GM19025 (cell line): ENCODE measurements at regions not wholly inside any gene's neighbourhood (a gene's known extent, or its start where the extent isn't known, plus 50 kb on each side); places are given as distances from the start of the nearest gene placed in this dataset.

Source experiments
- ATAC-seq: cut with Tn5 transposase; IDR thresholded peaks from one replicate; pipeline ENCODE4 v1.9.1; 2021; ENCODE audit warnings: mild to moderate bottlenecking, low read depth, moderate library complexity; ENCODE audit not compliant: unreplicated experiment

DNA sequence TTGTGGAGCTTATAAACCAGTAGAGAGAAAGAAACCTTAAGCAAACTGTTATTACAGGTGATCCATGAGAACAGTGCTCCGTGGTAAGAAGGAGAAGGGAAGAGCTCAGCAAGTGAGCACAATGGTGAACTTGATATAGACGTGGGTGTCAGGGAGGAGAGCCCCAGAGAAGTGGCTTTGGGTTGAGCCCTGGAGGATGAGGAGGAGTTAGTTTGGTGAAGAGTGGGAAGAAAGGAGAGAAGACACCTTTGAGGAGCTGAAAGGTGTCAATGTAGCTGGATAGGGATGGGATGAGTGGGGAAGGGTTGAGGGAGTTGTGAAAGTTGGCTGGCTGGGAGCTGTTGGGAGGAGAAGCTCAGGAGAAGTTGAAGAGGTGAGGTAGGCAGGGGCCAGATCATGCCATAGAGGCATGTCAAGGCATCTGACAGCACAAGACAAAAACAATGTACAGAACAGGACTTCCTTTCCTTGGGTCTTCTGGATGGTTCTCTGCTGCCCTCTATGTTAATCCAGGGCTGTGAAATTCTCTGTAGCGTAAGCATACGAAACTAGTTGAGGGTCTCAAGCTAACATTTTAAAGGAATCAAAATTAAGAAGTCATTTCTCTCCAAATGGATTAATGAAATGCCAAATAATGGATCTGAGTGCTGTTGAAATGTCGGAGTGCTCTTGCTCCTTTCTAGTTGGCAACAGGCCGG, 501.9 kb downstream of the KDM4C start:
- ATAC-seq = no peak

DNA sequence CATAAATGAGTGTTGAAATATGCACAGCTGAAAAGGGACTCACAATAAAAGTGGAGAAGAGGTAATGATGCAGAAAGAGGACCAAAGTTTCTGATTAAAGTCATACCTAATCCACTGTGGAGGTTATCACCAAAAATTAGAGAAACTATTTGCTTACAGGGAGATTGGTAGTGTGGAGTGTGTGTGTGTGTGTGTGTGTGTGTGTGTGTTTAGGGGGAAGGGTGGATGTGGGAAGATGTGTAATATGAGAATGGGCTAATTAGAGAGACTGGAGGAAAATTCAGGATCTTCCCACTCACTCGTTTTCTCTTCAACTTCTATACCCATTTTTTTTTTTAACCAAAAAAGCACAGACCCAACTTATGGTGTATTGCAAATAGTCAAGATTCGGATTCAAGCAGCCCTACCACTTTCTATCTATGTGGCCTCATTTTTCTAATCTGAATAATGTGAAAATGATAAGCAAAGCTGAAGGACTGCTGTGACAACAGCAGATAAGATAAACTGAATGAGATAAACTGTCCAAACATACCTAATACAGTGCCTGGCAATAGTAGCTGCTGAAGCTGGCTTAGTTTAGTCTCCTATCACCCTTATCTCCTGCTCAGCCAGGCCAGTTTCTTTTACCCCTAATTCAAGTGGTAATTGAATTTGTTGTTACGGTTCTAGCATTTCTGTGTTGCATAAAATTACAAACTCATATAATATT, 501.1 kb downstream of the KDM4C start:
- ATAC-seq = no peak

DNA sequence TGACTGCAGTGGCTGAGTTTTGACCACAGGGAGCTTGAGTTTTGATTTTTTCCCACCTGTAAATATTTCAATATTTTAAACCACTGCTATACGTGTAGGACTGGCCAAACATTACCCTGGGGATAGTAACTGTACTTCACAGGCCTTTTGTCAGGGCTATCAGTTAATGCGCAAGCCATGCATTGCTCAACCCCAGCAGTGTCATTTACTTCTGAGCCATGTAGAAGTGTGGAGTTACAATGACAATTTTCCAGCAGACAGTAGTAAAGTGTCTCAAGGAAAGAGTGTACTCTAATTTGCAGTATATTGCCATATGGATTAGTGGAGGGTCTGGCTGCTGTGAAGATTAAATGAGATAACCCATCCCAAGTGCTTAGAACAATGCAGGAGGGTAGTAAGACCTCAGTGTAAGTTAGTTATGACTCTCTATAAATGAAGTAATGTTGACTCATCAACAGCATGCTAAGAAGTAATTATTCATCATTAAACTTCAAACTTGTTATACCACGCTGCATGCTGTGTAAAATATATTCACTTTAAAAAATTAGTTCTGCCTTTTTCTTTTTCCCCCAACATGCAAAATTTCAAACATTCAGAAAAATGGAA, 489.2 kb downstream of the KDM4C start:
- no peak for ATAC-seq

DNA sequence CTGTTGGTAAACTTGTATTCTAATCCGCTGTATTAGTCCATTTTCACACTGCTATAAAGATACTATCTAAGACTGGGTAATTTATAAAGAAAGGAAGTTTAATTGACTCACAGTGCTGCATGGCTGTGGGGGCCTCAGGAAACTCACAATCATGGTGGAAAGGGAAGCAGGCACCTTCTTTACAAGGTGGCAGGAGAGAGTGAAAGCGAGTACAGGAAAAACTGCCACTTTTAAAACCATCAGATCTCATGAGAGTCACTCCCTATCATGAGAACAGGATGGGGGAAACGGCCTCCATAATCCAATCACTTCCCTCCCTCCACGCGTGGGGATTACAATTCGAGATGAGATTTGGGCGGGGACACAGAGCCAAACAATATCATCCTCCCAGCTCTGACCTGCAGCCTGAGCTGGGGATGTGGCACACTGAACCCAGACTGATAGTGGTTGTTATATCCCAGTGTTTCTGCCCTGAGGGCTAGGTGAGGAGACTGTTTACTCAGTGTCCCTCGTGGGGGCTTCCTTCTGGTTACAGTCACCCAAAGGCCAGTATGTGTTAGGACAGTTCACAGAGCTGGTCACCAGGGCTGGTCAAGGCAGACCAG, 488.3 kb downstream of the KDM4C start:
- ATAC-seq = no peak

DNA sequence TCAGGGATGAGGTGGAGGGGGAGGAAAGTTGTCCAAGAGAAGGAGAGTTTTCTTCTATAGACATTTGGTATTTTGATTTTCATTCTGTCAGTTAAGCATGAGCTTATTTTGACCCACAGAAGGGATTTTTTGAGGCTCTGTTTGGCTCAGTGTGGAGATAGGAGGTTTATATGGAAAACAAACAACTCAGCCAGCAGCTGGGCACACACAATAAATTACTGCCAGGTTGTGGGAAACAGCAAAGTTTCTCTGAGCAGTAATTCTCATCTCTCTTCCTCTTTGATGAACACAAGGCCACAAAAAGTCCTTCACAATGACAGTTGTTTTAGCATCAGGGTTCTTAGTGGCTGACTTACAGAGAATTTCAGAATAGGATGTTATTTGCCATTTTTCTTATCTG, 486.1 kb downstream of the KDM4C start:
- ATAC-seq = no peak

DNA sequence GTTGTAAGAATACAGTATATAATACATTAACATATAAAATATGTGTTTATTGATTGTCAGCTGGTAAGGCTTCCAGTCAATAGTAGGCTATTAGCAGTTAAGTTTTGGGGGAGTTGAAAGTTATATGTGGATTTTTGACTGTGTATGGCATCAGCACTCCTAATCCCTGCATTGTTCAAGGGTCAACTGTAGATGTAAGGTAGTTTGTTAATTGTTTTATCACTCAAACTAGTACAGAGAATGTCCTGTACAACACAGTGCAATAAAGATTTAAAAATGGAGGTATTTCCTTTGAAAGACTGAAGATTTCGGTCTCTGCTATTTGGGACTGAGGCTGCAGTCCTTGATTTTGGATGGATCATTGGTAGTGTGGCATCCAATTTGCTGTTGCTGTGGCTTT, 484.4 kb downstream of the KDM4C start:
- ATAC-seq = no peak

DNA sequence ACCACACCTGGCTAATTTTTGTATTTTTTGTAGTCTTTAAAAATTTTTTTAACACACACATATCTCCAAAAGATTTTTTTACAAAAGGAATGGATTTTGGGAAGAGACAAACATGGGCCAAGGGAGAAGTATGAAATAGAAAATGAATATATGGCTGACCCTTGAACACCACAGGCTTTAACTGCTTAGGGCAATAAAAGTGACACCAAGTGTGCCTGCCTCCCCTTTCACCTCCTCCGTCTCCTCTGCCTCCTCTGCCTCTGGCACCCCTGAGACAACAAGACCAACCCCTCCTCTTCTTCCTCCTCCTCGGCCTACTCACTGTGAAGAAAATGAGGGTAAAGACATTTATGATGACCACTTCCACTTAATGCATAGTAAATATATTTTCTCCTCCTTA, 483.9 kb downstream of the KDM4C start:
- no peak for ATAC-seq

DNA sequence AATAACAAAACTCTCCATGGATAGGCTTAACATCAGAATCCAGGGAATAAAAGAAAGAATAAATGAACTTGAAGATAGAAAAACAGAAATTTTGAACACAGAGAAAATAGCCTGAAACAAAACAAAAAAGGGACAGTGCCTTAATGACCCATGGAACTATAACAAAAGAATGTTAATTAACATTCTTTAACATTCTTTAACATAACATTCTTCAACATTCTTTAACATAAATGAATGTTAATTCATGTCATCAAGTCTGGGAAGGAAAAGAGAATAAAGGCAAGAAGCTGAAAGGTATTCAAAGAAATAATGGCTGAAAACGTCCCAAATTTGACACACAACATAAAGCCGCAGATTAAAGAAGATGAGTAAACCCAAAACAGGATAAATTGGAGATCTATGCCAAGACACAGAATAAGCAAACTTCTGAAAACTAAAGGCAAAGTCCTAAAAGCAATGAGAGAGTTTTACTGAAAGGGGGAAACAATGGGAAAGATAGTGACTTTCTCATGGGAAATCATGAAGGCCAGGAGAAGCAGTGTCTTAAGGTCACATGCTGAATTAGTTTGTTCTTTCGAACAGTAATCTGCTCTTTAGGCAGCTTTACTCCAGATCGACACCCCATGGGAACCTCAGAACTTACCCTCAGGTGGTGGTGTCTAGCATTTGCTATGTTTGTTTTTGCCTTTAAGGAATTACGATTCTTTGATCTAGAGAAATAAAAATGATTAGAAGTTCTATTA, 483.0 kb downstream of the KDM4C start:
- no peak for ATAC-seq

DNA sequence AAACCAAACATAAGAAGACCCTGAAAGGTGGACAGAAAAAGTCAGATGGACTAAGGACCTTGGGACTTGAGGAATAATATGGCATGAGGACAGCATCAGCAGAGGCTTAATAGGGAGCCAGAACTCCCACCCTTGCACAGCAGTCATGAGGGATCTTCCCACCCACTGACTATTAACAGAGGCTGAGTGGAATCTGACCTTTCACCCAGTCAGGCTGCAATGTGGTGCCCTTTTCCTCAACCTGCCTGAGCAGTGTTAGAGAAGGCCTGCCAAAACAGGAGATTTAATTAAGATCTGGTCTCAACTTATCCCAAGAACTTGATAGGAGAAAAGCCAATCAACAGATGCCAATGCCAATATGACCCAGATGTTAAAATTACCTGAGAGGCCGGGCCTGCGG, 481.9 kb downstream of the KDM4C start:
- no peak for ATAC-seq

DNA sequence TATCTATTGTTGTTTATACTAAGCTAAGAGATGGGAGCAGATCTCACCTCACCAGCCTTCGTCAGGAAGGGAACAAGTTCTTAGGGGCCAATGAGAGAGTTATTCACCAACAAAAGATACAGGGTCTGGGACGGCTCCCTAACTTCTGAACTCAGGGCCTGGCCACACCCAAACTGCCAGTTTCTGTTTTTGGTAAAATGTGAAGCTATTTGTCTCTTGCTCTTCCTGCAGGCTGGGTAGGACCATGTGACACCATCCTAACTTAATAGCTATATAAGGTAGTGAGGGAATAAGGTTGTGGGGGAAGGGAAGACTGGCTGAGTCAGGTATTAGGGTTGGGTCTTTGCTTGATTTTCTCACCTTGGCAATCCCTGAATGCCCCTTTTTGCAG, 480.5 kb downstream of the KDM4C start:
- no peak for ATAC-seq

DNA sequence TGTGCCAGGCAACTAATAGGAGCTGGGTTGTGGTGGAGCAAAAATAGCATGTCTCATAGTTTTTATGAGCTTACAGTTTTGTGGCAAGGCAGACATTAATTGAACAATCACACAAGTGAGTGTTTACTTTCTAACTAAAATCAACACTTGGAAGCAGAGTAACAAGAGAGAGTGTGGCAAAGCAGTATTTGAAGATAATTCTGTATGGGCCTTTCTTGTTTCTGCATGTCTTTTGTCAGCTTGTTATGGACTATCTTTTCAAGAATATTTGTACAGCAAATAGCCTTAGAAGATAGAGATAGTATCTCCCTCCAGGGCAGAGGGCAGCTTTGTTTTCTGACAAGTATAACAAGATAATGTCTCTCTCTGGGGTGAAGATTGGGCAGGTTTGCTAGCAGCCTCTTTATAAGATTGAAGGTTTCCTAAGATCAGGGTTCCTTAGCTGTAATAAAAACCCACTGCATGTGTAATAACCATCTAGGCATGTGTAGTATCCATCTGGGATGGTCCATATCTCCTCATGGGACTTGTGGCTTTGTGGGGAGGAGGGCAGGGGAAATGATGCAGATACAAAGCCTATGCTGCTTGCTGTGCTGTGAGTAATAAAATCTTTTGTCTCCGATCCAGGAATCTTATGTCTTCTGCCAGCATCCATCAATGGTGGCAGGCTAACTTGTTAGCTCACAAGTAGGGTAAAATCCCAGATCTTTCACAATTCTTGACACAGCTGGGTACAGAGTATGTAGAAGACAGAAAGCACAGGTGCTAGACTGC, 479.9 kb downstream of the KDM4C start:
- ATAC-seq = no peak

DNA sequence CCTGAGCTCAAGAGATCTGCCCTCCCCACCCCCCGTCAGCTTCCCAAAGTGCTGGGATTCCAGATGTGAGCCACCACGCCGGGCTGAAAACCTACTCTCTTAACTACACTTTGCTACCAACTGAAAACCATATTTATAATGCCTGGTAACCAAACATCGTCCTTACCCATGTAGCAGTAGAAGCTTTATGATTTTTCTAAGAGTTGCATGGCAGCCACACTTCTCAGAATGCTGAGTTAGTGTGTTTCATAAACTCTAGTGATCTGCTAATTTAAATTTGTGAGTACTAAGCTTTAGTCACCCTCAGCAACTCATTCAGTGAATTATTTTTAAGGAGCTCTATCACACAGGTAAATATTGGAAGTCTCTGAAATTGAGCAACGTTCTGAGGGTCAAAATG, 478.4 kb downstream of the KDM4C start:
- ATAC-seq = no peak

DNA sequence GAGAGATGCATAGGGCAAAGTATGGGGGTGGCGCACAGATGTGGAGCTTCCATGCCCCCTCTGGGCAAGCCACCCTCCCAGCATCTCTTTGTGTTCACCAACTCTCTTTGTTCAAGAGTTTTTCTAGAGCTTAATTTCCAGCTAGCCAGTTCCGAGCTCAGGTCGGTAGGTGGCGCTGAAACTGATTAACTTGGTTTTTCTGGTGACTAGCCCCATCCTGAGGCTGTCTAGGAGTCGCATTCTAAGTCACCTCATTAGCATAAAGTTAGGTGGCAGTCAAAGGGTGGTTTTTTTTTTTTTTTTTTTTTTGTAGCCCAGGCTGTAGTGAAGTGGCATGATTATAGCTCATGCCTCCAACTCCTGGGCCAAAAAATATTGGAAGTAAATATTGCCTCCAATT, 476.4 kb downstream of the KDM4C start:
- no peak for ATAC-seq

DNA sequence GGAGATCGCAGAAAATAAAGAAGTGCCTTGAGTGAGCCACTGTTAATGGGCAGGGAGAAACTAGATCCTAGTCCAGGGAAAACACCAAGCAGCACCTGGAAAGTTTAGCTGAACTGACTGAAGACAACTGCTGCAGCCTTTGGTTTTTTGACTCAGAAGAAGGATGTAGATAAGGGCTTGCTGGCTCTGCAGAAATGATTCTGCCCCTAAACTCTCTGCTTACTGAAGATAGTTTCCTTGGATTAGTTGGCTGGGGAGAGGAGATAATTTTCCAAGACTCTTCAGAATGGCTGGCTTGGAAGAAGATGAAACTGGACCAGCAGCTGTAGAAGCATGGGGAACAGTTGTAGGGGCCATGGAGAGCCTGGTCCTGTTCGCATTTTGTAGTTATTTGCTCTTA, 471.8 kb downstream of the KDM4C start:
- no peak for ATAC-seq

DNA sequence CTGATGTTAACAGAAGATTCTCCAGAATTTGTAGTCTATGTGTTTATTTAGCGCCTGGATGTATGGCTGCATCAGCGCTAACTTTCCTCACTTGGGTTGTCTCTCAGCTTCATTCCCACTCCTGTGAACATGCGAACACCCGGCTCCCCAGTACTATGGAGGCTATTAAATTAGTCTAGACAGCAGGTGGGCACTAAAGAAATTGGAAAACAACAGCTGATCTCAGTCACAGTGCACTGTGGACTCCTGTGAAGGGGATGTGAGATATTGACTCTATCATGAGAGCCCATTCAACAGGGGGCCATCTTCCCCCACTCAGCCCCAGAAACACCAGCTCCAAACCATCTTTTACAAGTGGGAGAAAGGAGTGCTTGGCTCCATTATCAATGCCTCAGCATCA, 471.0 kb downstream of the KDM4C start:
- no peak for ATAC-seq

DNA sequence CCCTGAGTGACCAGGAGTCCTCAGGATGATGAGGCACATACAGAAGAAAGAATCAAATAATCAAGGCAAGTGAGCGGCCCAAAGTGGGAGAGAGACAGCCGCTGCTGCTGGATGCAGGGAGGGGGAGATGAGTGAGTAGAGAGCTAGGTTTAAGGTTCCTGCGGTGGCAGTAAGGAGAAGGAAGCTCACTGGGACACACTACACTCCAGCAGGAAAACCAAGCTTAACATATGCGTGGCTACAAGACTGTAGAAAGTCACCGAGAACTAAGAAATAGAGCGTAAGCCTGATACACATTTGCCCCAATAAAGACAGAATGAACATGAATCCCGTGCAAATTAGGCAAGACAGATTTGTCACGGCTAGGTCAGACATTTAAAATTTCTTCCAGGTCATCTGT, 470.2 kb downstream of the KDM4C start:
- no peak for ATAC-seq

DNA sequence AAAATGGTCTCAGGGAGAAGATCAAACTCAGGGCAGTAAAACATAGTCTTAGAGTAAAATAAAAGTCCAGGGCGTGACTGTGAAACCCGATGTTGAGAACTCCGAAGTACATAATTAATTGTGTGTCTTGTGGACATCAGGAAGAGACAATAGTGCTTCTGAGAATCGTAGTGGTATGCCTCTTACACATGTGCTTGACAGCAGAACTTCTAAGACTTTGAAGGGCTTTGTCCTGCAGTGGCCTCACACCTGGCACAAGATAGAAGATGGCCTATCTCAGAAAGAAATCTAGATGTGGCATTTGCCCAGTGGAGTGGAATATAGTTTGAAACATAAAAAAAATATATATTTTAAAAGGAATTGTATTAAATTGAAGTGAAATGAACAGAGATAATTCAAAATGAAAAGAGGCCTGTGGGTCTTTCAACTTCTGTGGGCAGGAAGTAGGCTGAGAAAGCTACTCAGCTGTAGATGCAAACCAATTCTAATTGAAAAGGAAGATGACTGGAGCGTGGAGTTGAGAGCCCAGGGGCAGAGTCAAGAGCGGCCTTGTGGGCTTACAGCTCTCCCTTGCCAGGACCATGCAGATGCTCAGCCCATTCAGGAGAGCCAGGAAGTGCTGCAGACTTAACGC, 468.4 kb downstream of the KDM4C start:
- no peak for ATAC-seq
